Right atrium auricular region (tissue), 2 donors: ENCODE measurements at regions not wholly inside any gene's neighbourhood (a gene's known extent, or its start where the extent isn't known, plus 50 kb on each side); places are given as distances from the start of the nearest gene placed in this dataset.

Experiments used
- DNase-seq: peaks from one replicate; pipeline ENCODE4 v3.0.0-alpha.2; 2019; ENCODE audit warnings: low spot score
- H3K27ac ChIP-seq, 2 donors: fragments of 200-600 bp; sonication (generic); 1 replicate in 1 of 2; 2 replicates in 1 of 2; pipeline ENCODE4 v1.5.1; 2016 to 2019
- H3K27me3 ChIP-seq, 2 donors: fragments of 200-600 bp; sonication (generic); one replicate each; pipeline versions ENCODE4 v1.5.1 to v1.6.0; 2017 to 2019
- H3K36me3 ChIP-seq: fragments of 200-600 bp; sonication (generic); one replicate; pipeline ENCODE4 v1.5.1; 2016
- H3K4me1 ChIP-seq, 2 donors: fragments of 200-600 bp; sonication (generic); one replicate each; pipeline versions ENCODE4 v1.5.1 to v1.6.0; 2017 to 2019
- H3K4me3 ChIP-seq, 2 donors: fragments of 200-600 bp; sonication (generic); 1 replicate in 1 of 2; 2 replicates in 1 of 2; pipeline ENCODE4 v1.5.1; 2017 to 2019; ENCODE audit warnings: mild to moderate bottlenecking in 1 of 2, moderate library complexity in 1 of 2
- H3K9me3 ChIP-seq, 2 donors: fragments of 200-600 bp; sonication (generic); one replicate each; pipeline ENCODE4 v1.5.1; 2019
- TF ChIP-seq, protein P1 (sequence below), 2 donors: fragments of 200-600 bp; sonication (generic); IDR thresholded peaks; one replicate each; pipeline ENCODE4 v1.5.1; 2019; ENCODE audit warnings: antibody characterized with exemption in 2 of 2

DNA sequence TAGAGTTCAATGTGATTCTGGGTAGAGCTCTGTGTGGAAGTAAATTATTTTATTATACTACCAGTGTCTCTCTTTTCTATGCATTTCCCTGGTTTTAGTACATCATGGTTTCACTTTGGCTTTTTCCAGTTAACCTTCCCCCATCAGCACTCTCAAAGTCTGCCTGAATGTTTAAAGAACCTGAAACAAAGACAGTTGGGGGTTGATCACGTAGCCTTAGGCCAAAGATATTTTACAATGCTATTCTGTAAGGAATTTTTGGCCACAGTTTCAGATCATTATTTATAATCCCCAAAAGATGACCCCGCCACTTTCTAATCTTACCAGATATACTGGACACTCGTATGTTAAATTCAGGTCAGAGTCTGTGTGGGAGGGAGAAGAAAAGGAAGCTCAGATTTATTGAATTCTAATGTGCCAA lies 156.3 kb upstream of the TMC3 start:
- Histone ChIP-seq H3K4me3 (no peak overlapping the region), H3K9me3 (no peaks in the 10 kb centered on the region), H3K27me3 (no peaks in the 10 kb centered on the region), H3K27ac (no peak overlapping the region), H3K4me1 (peaks cover 0 to 6% of the 10 kb centered on the region in 2 donors), H3K36me3 (no peaks in the 10 kb centered on the region)
- no peak for DNase-seq
- TF ChIP-seq, protein P1, sequence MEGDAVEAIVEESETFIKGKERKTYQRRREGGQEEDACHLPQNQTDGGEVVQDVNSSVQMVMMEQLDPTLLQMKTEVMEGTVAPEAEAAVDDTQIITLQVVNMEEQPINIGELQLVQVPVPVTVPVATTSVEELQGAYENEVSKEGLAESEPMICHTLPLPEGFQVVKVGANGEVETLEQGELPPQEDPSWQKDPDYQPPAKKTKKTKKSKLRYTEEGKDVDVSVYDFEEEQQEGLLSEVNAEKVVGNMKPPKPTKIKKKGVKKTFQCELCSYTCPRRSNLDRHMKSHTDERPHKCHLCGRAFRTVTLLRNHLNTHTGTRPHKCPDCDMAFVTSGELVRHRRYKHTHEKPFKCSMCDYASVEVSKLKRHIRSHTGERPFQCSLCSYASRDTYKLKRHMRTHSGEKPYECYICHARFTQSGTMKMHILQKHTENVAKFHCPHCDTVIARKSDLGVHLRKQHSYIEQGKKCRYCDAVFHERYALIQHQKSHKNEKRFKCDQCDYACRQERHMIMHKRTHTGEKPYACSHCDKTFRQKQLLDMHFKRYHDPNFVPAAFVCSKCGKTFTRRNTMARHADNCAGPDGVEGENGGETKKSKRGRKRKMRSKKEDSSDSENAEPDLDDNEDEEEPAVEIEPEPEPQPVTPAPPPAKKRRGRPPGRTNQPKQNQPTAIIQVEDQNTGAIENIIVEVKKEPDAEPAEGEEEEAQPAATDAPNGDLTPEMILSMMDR (IDR thresholded peaks at IDR 0.05): no peak

DNA sequence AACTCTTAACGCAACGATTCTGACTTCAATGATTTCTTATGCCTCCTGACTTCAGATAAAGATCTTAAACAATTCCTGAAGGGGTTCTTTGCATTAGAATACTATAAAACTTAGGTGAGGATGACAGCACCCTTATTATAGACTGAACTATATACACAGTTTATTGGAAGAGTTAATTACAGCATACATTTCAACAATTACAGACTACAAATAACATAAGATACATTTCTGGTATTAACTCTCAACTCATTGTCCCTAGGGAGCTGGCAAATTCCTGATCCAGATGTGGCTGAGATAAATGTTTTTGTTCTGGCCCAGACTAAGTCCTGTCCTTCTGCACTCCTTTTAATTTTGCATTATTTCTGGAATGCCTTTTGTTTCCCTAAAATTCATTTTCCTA lies 155.5 kb upstream of the TMC3 start:
- H3K27ac ChIP-seq: no peak overlapping the region
- H3K4me1 ChIP-seq: peaks cover 0 to 6% of the 10 kb centered on the region in 2 donors
- H3K27me3 ChIP-seq: no peaks in the 10 kb centered on the region
- DNase-seq: no peak
- no peak overlapping the region for H3K4me3 ChIP-seq
- H3K36me3 ChIP-seq: no peaks in the 10 kb centered on the region
- TF ChIP-seq, protein P1 (IDR thresholded peaks at IDR 0.05): no peak
- H3K9me3 ChIP-seq: no peaks in the 10 kb centered on the region

DNA sequence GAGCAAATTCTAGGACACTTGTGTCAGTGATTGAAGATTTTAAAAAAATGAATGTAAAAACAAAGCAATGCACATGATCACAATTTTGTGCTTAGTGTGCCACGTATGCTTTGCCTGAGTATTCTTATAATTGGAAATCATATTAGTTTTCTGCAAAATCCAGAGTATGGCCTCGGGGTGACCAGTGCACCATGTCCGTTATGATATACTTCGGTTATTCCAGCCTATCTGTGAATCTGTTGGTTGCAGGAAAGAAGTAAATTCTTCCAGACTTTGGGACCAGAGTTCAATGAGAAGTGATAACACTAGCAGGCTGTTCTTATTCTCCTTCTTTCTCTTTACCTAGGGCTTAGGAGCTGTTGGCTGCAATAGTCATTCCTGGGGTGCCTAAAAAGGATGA lies 152.0 kb upstream of the TMC3 start:
- DNase-seq: no peak
- TF ChIP-seq, protein P1 (IDR thresholded peaks at IDR 0.05): no peak
- H3K36me3 ChIP-seq: no peaks in the 10 kb centered on the region
- peaks cover 0 to 1% of the 10 kb centered on the region in 2 donors for H3K4me1 ChIP-seq
- no peak overlapping the region for H3K27ac ChIP-seq
- no peaks in the 10 kb centered on the region for H3K27me3 ChIP-seq
- H3K9me3 ChIP-seq: no peaks in the 10 kb centered on the region
- H3K4me3 ChIP-seq: no peak overlapping the region

DNA sequence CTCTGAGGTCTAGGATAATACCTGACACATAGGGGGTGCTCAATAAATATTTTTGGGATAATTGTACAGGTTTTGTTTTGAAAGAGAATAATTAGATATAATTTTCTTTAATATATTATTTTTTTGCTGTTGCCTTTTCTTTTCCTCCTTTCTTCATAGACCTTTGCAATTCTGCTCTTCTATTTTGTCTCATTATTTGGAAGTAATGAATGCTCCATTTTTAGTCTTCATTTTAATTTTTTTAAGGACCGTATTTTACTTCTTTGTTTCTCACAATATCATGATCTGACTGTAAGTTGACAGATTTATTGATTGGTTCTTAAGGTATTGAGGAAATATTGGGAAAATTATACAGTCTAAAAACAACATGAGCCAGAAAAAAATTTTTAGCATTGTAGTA lies 150.5 kb upstream of the TMC3 start:
- Histone ChIP-seq H3K27ac (no peak overlapping the region), H3K4me1 (no peaks in the 10 kb centered on the region), H3K4me3 (no peak overlapping the region), H3K27me3 (no peaks in the 10 kb centered on the region), H3K36me3 (no peaks in the 10 kb centered on the region), H3K9me3 (no peaks in the 10 kb centered on the region)
- no peak for DNase-seq
- TF ChIP-seq, protein P1 (IDR thresholded peaks at IDR 0.05): no peak

DNA sequence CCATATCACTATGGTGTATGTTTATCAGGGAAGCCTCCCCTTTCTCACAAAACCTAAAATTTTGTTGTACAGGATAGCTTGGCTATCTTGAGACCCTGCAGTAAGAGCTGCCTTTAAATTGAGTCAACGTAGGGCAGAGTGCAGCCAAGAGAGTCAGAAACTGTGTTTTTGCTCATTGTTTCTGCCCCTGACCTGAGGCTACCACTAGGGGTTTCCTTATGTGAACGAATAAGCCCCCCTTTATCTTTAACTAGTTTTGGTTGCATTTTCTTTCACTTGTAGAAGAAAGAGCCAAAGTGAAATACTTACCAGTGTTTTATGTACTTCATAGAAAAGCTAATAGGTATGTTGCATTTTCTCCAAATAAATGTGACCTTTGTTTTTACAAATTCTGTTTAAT lies 149.9 kb upstream of the TMC3 start:
- H3K36me3 ChIP-seq: no peaks in the 10 kb centered on the region
- no peaks in the 10 kb centered on the region for H3K27me3 ChIP-seq
- no peak overlapping the region for H3K27ac ChIP-seq
- no peaks in the 10 kb centered on the region for H3K4me1 ChIP-seq
- H3K4me3 ChIP-seq: no peak overlapping the region
- no peak for DNase-seq
- TF ChIP-seq, protein P1 (IDR thresholded peaks at IDR 0.05): no peak
- H3K9me3 ChIP-seq: no peaks in the 10 kb centered on the region

DNA sequence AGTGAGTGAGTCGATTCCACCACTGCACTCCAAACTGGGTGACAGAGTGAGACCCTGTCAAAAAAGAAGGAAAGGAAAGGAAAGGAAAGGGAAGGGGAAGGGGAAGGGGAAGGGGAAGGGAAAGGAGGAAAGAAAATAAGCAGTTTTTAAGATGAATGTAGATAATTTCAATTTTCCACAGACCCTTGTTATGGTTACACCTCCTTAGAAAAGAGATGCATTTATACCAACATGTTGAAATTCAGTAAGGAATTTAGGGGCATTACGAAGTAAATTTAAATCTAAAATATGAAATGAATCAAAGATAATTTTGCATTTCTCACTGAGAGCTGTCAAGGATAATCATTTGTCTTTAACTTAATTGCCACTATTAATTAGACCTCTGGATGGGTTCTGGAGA lies 146.5 kb upstream of the TMC3 start:
- no peaks in the 10 kb centered on the region for H3K27me3 ChIP-seq
- no peaks in the 10 kb centered on the region for H3K36me3 ChIP-seq
- no peaks in the 10 kb centered on the region for H3K9me3 ChIP-seq
- no peaks in the 10 kb centered on the region for H3K4me1 ChIP-seq
- no peak for DNase-seq
- H3K4me3 ChIP-seq: no peak overlapping the region
- TF ChIP-seq, protein P1 (IDR thresholded peaks at IDR 0.05): no peak
- no peak overlapping the region for H3K27ac ChIP-seq
